K562 (cell line): ENCODE measurements at regions not wholly inside any gene's neighbourhood (a gene's known extent, or its start where the extent isn't known, plus 50 kb on each side); places are given as distances from the start of the nearest gene placed in this dataset.
"Not testable (repeated sequence)": the region's sequence is repeated elsewhere in the genome, so short reads cannot be mapped to it uniquely, and the experiment has no call there.

Experiments used
- HOMEZ ChIP-seq: fragments of 250-450 bp; sonication (Bioruptor Pico); IDR thresholded peaks from 2 replicates; pipeline ENCODE4 v1.4.0; 2020; ENCODE audit warnings: mild to moderate bottlenecking, moderate library complexity
- POLR2A ChIP-seq: fragments of 450-650 bp; conservative IDR thresholded peaks from 2 replicates; pipeline ENCODE4 v1.6.1; 2016
- SP2 ChIP-seq: IDR thresholded peaks from 2 replicates; pipeline ENCODE4 v1.6.1; 2011; ENCODE audit warnings: mild to moderate bottlenecking, low read depth, low read length, moderate library complexity; ENCODE audit not compliant: poor library complexity, severe bottlenecking; ENCODE audit errors: extremely low read depth
- SRF ChIP-seq, 2 experiments: fragments of 250-450, 450-650 bp in 1 of 2; sonication (Bioruptor Pico) in 1 of 2; sonication (generic) in 1 of 2; formaldehyde crosslinking; IDR thresholded peaks; 2 replicates each; pipeline versions ENCODE4 v1.5.0 to v1.5.1; 2020 to 2022; ENCODE audit warnings: mild to moderate bottlenecking in 1 of 2, missing genetic modification reagents in 1 of 2
- TF ChIP-seq, protein P1 (sequence below): fragments of 450-650 bp; formaldehyde crosslinking; IDR thresholded peaks from 2 replicates; pipeline ENCODE4 v1.4.0; 2022; ENCODE audit warnings: missing genetic modification characterization
- TF ChIP-seq, protein P2 (sequence below), 3 experiments: IDR thresholded peaks in 2 of 3; conservative IDR thresholded peaks in 1 of 3; 2 replicates each; pipeline ENCODE4 v1.5.1; 2011 to 2012; ENCODE audit warnings: low read length in 3 of 3, mild to moderate bottlenecking in 3 of 3, control low read depth in 2 of 3, improper control_type of control experiment in 1 of 3, inconsistent platforms in 1 of 3, low read depth in 1 of 3, mixed read lengths in 1 of 3, moderate library complexity in 1 of 3; ENCODE audit not compliant: insufficient read depth in 2 of 3

DNA sequence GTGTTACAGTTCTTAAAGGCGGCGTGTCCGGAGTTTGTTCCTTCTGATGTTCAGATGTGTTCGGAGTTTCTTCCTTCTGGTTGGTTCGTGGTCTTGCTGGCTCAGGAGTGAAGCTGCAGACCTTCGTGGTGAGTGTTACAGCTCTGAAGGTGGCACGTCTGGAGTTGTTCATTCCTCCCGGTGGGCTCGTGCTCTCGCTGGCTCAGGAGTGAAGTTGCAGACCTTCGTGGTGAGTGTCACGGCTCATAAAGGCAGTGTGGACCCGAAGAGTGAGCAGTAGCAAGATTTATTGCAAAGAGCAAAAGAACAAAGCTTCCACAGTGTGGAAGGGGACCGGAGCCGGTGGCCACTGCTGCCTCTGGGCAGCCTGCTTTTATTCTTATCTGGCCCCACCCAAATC, 65.3 kb upstream of the NDST4 start:
- TF ChIP-seq, protein P1, sequence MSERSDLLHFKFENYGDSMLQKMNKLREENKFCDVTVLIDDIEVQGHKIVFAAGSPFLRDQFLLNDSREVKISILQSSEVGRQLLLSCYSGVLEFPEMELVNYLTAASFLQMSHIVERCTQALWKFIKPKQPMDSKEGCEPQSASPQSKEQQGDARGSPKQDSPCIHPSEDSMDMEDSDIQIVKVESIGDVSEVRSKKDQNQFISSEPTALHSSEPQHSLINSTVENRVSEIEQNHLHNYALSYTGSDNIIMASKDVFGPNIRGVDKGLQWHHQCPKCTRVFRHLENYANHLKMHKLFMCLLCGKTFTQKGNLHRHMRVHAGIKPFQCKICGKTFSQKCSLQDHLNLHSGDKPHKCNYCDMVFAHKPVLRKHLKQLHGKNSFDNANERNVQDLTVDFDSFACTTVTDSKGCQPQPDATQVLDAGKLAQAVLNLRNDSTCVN (CRISPR knock-in tag), result not testable (repeated sequence)
- TF ChIP-seq, protein P2, sequence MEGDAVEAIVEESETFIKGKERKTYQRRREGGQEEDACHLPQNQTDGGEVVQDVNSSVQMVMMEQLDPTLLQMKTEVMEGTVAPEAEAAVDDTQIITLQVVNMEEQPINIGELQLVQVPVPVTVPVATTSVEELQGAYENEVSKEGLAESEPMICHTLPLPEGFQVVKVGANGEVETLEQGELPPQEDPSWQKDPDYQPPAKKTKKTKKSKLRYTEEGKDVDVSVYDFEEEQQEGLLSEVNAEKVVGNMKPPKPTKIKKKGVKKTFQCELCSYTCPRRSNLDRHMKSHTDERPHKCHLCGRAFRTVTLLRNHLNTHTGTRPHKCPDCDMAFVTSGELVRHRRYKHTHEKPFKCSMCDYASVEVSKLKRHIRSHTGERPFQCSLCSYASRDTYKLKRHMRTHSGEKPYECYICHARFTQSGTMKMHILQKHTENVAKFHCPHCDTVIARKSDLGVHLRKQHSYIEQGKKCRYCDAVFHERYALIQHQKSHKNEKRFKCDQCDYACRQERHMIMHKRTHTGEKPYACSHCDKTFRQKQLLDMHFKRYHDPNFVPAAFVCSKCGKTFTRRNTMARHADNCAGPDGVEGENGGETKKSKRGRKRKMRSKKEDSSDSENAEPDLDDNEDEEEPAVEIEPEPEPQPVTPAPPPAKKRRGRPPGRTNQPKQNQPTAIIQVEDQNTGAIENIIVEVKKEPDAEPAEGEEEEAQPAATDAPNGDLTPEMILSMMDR (IDR thresholded peaks at IDR 0.05 in 2 of 3, conservative IDR thresholded peaks at IDR 0.05 in 1 of 3; ENCODE audit: insufficient read depth in 2 of 3, low read depth in 1 of 3, low read length in 3 of 3), result not testable (repeated sequence)
- TF ChIP-seq POLR2A; SP2; HOMEZ; SRF (CRISPR knock-in tag; IDR thresholded peaks at IDR 0.05): not testable (repeated sequence)
